ENCODE measurements at regions not wholly inside any gene's neighbourhood (a gene's known extent, or its start where the extent isn't known, plus 50 kb on each side); places are given as distances from the start of the nearest gene placed in this dataset.
"Not testable (repeated sequence)": the region's sequence is repeated elsewhere in the genome, so short reads cannot be mapped to it uniquely, and the experiment has no call there.

GRCh38 chr17:72458301-72458700 lies 337.5 kb downstream of the SOX9 start:
- DNase-seq: no peak

DNA sequence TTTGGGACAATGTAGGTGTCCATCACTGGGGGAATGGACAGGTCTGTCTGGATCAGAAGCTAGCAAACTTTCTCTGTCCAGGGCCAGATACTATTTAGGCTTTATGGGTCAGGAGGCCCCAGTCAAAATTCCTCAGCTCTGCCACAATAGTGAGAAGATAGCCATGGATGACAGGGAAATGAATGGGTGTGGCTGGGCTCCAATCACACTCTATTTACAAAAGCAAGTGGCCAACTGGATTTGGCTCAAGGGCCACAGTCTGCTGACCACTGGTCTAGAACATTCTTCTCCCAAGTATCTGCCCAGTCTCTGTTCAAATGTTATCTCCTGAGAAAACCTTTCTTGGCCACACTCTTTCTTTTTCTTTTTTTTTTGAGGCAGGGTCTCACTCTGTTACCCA lies 339.9 kb downstream of the SOX9 start:
- no peak for DNase-seq

GRCh38 chr17:72461757-72462156 lies 340.9 kb downstream of the SOX9 start:
- no peak for DNase-seq

DNA sequence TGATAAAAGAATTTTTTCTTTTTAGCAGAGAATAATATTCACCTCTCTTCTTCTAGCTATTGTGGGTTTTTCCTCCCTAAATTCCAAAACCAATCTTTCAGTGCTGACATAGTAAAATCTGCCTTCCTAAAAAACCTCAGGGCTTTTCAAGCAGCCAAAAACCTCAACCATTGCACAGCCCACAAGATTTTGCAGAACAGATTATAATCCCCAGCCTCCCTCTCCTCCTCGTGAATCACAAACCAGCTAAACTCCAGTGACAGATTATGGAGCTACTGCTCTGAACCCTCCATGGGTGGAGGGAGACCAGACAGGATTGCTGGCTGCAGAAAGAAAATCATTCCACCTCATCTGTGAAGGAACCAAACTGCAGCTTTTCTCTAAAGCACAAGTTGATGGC lies 341.6 kb downstream of the SOX9 start:
- DNase-seq: no peak

DNA sequence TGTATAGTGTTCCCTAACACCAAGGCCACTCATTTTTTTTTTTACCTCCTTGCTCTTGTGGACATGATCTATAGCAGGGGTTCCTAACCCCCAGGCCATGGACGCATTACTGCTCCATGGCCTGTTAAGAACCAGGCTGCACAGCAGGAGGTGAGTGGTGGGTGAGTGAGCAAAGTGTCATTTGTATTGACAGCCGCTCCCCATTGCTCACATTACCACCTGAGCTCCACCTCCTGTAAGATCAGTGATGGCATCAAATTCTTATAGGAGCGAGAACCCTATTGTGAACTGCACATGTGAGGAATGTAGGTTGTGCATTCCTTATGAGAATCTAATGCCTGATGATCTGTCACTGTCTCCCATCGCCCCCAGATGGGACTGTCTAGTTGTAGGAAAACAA lies 342.0 kb downstream of the SOX9 start:
- no peak for DNase-seq

DNA sequence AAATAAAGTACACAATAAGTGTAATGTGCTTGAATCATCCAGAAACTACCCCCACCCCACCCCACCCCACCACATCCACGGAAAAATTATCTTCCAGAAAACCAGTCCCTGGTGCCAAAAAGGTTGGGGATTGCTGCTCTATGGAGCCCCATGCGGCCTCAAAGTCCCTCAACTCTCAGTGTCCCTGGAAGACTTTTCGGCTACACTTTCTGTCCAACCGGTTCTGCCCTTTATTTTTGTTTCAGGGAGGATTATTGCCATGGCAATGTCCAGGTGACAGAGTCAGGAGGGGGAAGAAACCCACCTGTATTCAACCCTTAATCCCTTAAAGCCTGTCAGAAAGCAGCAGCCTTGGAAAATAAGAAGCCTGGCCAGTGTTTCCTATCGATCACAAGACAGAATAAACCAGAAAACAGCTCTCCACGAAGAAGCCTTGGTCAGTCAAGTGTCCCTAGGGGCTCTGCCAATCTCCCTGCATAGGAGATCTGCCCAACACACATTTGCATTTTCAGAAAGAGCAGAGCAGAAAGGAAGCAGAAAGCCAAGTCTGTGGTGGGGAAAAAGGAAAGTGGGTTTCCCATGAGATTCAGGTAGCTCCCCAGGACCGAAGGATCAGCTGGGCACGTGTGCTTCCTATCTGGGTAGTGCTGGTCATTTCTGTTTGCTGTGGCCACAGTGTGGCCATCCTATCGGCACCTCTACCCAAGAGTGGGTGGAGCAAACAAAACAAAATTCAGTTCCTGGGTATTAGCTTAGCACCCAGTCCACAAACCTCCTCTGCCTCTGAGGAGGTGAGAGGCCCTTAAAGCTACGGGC lies 342.7 kb downstream of the SOX9 start:
- no peak for DNase-seq

DNA sequence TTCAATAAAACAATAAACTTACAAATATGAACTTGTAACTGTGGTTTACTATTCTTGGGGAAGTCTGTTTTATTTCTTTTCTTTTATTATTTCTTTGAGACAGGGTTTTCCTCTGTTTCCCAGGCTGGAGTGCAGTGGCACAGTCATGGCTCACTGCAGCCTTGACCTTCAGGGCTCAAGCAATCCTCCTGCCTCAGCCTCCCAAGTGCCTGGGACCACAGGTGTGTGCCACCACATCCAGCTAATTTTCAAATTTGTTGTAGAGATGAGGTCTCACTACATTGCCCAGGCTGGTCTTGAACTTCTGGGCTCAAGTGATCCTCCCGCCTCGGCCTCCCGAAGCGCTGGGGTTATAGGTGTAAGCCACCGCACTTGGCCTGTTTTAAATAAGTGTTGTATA lies 343.4 kb downstream of the SOX9 start:
- DNase-seq: not testable (repeated sequence)

GRCh38 chr17:72465191-72466024 lies 344.6 kb downstream of the SOX9 start:
- DNase-seq: no peak

DNA sequence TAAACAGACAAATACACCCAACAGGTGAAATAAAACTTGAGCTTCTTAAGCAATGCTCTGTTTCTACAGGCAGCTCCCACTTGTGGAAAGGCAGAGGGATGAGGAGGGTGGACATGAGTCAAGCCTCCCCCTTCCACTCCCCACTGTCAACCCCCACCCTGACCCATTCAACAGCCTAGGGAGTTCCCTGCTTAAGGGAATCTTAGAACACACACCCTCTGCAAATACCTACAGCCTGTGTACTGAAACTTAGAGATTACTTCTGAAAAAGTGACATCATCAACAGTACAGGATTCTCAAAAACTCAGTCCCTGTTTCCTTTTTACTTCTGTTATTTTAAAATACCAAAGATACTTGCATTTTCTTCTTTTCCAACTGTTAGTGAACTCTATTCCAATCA lies 345.4 kb downstream of the SOX9 start:
- DNase-seq: no peak

- DNase-seq: no peak
Measured at GRCh38 chr17:72466606-72467005, 345.8 kb downstream of the SOX9 start.

DNA sequence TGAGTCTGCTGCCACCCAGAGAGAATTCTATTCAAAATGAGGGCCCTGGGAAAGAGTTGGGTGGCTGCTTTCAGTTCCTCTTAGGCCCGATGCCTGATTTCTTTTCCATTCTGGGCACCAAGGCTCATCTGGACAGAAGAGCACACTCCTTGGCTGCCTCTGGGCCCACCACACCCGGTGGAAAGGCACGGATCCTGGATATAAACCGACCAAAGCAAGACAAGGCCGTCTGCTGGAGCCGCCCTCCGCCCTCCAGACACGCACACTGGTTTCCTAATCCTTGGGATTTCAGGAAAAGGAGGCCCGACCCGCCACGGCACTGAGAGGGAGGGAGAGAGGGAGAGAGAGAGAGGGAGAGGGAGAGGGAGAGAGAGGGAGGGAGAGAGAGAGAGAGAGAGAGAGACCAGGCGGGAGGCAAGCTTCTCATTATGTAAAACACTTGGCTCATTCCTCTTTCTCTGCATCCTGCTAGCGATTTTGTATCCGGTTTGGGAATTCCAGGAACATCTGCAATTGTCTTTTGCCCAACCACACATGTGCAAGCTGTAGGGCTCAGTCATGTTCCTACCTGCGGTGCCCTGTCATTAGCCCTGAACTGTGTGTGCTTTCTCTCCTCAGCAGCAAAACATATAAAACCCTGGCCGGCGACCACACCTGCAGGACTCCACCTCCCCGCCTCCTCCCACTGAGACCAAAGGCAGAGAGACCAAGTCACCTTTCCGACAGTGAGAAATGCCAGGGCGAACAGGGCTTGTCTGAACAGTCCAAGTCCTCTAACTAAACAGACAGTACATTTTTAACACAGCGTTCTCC lies 347.2 kb downstream of the SOX9 start:
- no peak for DNase-seq

DNA sequence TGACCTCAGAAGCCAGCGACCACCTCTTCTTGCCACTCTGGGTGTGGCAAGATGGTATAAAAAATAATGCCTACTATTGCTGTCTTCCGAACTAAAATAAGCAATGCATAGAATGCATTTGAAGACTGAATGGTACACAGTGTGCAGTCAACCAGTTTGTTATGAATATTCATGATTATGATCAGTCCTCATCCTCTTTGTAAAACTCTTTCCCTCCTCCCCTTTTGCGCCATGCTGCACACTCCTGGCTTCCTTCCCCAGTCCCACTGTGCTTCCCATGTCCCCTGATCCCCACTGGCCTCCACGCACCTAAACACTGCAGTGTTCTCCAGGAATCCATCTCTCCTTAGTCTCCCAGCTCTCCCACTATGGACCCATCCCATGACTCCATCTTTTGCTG lies 348.0 kb downstream of the SOX9 start:
- no peak for DNase-seq

- no peak for DNase-seq
Measured at GRCh38 chr17:72470121-72470705, 349.4 kb downstream of the SOX9 start.

- DNase-seq: no peak
Measured at GRCh38 chr17:72470734-72471133, 349.9 kb downstream of the SOX9 start.

DNA sequence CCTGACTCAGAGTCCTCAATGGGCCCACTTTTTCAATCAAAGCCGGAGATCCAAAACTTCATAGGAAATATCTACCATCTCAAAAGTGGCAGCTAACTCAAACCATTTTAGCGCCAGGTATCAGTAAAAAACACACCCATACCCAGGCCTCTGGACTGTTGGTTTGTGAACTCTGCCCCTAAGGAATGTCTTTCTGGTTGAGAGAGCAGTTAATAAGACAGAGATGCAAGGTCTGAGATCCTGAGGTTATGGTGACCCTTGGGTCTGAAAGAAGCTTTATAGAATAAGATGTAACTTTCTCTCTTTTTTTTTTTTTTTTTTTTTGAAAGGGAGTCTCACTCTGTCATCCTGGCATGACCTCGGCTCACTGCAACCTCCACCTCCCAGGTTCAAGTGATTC lies 350.5 kb downstream of the SOX9 start:
- no peak for DNase-seq

- DNase-seq: no peak
Measured at GRCh38 chr17:72472106-72472505, 351.3 kb downstream of the SOX9 start.

GRCh38 chr17:72472853-72473390 lies 352.1 kb downstream of the SOX9 start:
- not testable (repeated sequence) for DNase-seq

DNA sequence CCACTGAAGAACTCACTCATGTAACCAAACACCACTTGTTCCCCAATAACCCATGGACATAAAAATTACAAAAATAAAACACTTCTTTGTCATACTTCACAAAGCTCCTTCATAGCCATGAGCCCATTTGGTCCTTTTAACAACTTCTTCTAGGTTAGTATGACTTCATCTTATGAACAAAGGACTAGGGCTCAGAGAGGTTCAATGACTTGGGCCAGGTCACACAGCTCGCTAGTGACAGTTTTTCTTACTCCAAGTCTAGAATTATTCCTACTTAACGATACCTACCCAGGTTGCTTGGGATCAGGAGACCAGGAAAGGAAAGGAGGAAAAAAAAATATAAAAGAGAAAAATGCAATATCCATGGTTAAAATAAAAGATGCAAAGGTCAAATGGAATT lies 353.4 kb downstream of the SOX9 start:
- no peak for DNase-seq

DNA sequence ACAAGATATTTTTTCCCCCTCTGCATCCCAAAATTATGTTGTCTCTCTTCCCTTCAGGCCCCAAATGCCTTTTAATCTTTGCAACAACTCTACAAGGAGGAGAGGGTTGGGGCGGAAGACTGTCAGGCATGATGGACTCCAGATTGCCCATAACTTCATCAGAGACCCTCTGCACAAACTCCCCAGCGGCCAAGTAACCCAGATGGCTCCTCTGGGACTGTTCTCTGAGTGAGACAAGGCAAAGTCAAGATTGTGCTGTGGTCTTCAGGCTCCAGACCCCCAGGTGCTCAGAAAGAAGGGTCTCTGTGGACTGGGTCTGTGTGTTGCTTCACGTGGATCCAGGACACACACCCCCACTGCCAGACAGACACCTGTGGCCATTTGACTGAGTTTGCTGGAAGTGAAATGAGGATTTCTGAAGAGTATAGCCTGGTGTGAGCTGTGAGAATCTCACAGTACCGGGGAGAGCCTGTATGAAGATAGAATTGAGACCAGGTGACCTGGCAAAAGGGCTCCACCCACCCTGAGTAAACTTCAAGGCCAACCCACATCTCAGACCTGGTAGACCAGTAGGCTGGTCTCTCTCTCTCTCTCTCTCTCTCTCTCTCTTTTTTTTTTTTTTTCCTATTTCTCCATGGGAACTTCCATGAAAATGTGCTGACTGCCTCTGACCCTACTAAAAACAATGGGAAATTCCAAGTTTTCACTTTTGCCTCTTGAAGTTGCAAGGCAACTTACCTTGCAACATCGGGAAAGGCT lies 354.1 kb downstream of the SOX9 start:
- DNase-seq: no peak

GRCh38 chr17:72476134-72476533 lies 355.3 kb downstream of the SOX9 start:
- DNase-seq: no peak

DNA sequence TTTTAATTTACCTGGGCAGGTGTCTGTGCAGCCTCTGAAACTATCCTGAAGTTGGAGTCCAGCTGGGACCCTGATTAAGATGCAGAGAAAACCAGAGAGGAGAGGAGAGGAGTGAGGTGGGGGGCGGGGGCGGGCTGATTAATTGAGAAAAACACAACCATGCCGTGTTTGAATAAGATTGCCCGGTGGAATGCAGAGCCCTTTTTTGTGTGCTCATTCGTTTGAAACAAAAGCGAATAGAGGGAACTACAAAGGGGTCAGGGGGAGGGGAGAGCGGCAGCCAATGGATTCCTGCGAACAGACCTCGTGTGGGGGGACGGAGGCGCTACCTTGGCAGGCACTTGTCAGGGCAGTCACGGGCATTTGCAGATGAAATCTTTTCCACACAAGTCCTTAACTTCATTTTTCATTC lies 355.8 kb downstream of the SOX9 start:
- no peak for DNase-seq

DNA sequence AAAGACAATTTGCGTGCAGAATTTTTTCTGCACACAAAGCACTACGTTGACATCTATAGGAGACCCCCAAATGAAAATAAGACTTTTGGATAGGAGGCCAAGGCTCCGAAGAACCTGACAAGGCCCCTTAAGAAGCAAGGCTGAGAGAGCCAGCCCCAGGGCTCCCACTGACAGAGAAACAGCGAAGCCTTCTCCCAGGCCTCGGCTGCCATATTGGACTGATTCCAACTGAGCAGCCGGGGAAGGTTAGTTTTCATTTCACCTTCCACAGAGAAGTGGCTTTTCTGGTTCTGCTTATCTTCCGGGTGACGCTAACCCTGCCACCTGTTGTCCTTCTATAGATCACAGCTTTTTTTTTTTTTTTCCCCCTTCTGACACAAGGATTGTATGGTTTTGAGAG lies 356.7 kb downstream of the SOX9 start:
- no peak for DNase-seq

Measured in activated CD8-positive, alpha-beta memory T cell treated with anti-CD3 and anti-CD28 coated beads for 24 hours (primary cell).